Glomerular visceral epithelial cell (primary cell): ENCODE measurements at regions not wholly inside any gene's neighbourhood (a gene's known extent, or its start where the extent isn't known, plus 50 kb on each side); places are given as distances from the start of the nearest gene placed in this dataset.
A peak's percentile ranks its signal among the peaks of the same experiment; 100 is the strongest.
"Not testable (repeated sequence)": the region's sequence is repeated elsewhere in the genome, so short reads cannot be mapped to it uniquely, and the experiment has no call there.

Experiments
- DNase-seq: peaks from one replicate; pipeline ENCODE4 v3.0.0-alpha.2; 2016; ENCODE audit errors: extremely low spot score

- DNase-seq, result not testable (repeated sequence)
Measured at GRCh38 chr2:152273732-152274260, 61.2 kb upstream of the FMNL2 start.

- DNase-seq, result not testable (repeated sequence)
Measured at GRCh38 chr2:152277896-152278295, 57.1 kb upstream of the FMNL2 start.

GRCh38 chr2:152278526-152278925, 56.4 kb upstream of the FMNL2 start:
- peak; percentile 42 for DNase-seq

GRCh38 chr2:152279367-152279766, 55.6 kb upstream of the FMNL2 start:
- not testable (repeated sequence) for DNase-seq

GRCh38 chr2:152280780-152281179, 54.2 kb upstream of the FMNL2 start:
- no peak for DNase-seq

GRCh38 chr2:152283392-152283791, 51.6 kb upstream of the FMNL2 start:
- DNase-seq, result no peak

- no peak for DNase-seq
Measured at GRCh38 chr2:152284398-152284797, 50.6 kb upstream of the FMNL2 start.
